Calu3 (cell line): ENCODE measurements at regions not wholly inside any gene's neighbourhood (a gene's known extent, or its start where the extent isn't known, plus 50 kb on each side); places are given as distances from the start of the nearest gene placed in this dataset.

Source experiments
- BruUV-seq: library from RNA; stranded (reverse); fragments of 400-500 nt; replicated peaks from 2 replicates; lab custom pipeline; 2021; lab: Mats Ljungman, UMichigan
- CTCF ChIA-PET: fragments of 300-600 bp; sonication (Branson Sonifier 250); formaldehyde crosslinking; loops from one replicate; lab custom pipeline; 2022; ENCODE audit warnings: antibody characterized with exemption; lab: Charles Lee
- DNase-seq: peaks from one replicate; pipeline ENCODE4 v3.0.0; 2022
- H3K27ac Mint-ChIP-seq: one replicate; pipeline ENCODE4 v1.8.0; 2022; ENCODE audit warnings: mixed read lengths; ENCODE audit not compliant: unreplicated experiment
- H3K27me3 Mint-ChIP-seq: one replicate; pipeline ENCODE4 v1.8.0; 2022; ENCODE audit warnings: mixed read lengths; ENCODE audit not compliant: unreplicated experiment
- H3K36me3 Mint-ChIP-seq: one replicate; pipeline ENCODE4 v1.8.0; 2022; ENCODE audit warnings: mild to moderate bottlenecking, moderate library complexity, mixed read lengths; ENCODE audit not compliant: insufficient read depth, unreplicated experiment
- H3K4me1 Mint-ChIP-seq: one replicate; pipeline ENCODE4 v1.8.0; 2022; ENCODE audit warnings: mild to moderate bottlenecking, low read depth, mixed read lengths; ENCODE audit not compliant: unreplicated experiment
- H3K4me3 Mint-ChIP-seq: one replicate; pipeline ENCODE4 v1.8.0; 2022; ENCODE audit warnings: mild to moderate bottlenecking, low read depth, moderate library complexity, mixed read lengths; ENCODE audit not compliant: unreplicated experiment
- H3K9me3 Mint-ChIP-seq: one replicate; pipeline ENCODE4 v1.8.0; 2022; ENCODE audit warnings: low read depth, mixed read lengths; ENCODE audit not compliant: unreplicated experiment
- intact Hi-C: fragments of 100-400 bp; cut with micrococcal nuclease; formaldehyde crosslinking; loops from one replicate; pipeline ENCODE4 v1.10.0; 2022; ENCODE audit not compliant: unreplicated experiment
- TF ChIP-seq, protein P1 (sequence below): fragments of 200-600 bp; IDR thresholded peaks from one replicate; pipeline ENCODE4 v1.8.0; 2022; ENCODE audit warnings: antibody characterized with exemption; ENCODE audit not compliant: unreplicated experiment

DNA sequence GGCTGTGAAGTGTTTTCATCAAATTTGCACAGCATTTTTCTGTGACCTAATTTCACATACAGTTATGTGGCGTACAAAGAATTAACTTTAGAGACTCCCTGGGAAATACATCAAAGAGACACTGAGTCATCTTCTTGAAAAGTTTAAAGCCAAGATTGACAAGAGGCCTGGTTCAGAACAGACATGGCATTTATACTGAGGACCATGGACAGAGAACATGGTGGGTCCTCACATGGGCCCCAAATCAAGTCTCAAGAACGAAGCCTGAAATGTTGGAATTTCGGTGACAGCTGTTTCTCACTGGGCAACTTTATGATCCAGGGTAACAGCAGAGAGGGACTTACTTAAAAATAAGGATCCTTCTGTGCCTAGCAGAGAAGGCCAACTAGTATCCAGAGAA lies 311.5 kb upstream of the KCNJ16 start:
- peaks cover 18% of the 10 kb centered on the region for H3K9me3 Mint-ChIP-seq
- H3K4me3 Mint-ChIP-seq = no peak overlapping the region
- BruUV-seq = no TSS peak
- no peaks in the 10 kb centered on the region for H3K27me3 Mint-ChIP-seq
- CTCF ChIA-PET = no interaction called here
- no peak for DNase-seq
- no peaks in the 10 kb centered on the region for H3K36me3 Mint-ChIP-seq
- H3K27ac Mint-ChIP-seq = no peak overlapping the region
- TF ChIP-seq, protein P1, sequence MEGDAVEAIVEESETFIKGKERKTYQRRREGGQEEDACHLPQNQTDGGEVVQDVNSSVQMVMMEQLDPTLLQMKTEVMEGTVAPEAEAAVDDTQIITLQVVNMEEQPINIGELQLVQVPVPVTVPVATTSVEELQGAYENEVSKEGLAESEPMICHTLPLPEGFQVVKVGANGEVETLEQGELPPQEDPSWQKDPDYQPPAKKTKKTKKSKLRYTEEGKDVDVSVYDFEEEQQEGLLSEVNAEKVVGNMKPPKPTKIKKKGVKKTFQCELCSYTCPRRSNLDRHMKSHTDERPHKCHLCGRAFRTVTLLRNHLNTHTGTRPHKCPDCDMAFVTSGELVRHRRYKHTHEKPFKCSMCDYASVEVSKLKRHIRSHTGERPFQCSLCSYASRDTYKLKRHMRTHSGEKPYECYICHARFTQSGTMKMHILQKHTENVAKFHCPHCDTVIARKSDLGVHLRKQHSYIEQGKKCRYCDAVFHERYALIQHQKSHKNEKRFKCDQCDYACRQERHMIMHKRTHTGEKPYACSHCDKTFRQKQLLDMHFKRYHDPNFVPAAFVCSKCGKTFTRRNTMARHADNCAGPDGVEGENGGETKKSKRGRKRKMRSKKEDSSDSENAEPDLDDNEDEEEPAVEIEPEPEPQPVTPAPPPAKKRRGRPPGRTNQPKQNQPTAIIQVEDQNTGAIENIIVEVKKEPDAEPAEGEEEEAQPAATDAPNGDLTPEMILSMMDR = no peak
- intact Hi-C loops = no loop called here
- peaks cover 22% of the 10 kb centered on the region for H3K4me1 Mint-ChIP-seq

GRCh38 chr17:69764146-69764545 lies 310.9 kb upstream of the KCNJ16 start:
- H3K36me3 Mint-ChIP-seq = no peaks in the 10 kb centered on the region
- BruUV-seq = no TSS peak
- DNase-seq = no peak
- CTCF ChIA-PET = no interaction called here
- intact Hi-C loops = no loop called here
- H3K27me3 Mint-ChIP-seq = no peaks in the 10 kb centered on the region
- TF ChIP-seq, protein P1 = no peak
- peaks cover 22% of the 10 kb centered on the region for H3K4me1 Mint-ChIP-seq
- no peak overlapping the region for H3K27ac Mint-ChIP-seq
- H3K9me3 Mint-ChIP-seq = peaks cover 18% of the 10 kb centered on the region
- no peak overlapping the region for H3K4me3 Mint-ChIP-seq

GRCh38 chr17:69769050-69769449 lies 306.0 kb upstream of the KCNJ16 start:
- BruUV-seq = no TSS peak
- Mint-ChIP-seq H3K36me3 (no peaks in the 10 kb centered on the region), H3K4me1 (no peaks in the 10 kb centered on the region), H3K27me3 (no peaks in the 10 kb centered on the region), H3K9me3 (peaks cover 6% of the 10 kb centered on the region), H3K27ac (no peak overlapping the region), H3K4me3 (no peak overlapping the region)
- DNase-seq = no peak
- CTCF ChIA-PET = interaction anchor here (0.7 kb wide), 1 partner anchor 36 kb away, joined by 3 read pairs; no protein-coding TSS in a partner anchor
- TF ChIP-seq, protein P1 = no peak
- intact Hi-C loops = no loop called here

GRCh38 chr17:69773081-69773480 lies 301.9 kb upstream of the KCNJ16 start:
- BruUV-seq = no TSS peak
- Mint-ChIP-seq H3K27me3 (no peaks in the 10 kb centered on the region), H3K27ac (no peak overlapping the region), H3K4me1 (no peaks in the 10 kb centered on the region), H3K4me3 (no peak overlapping the region), H3K36me3 (no peaks in the 10 kb centered on the region), H3K9me3 (peaks cover 6% of the 10 kb centered on the region)
- intact Hi-C loops = no loop called here
- TF ChIP-seq, protein P1 = no peak
- DNase-seq = no peak
- CTCF ChIA-PET = no interaction called here
